Natural killer cell (primary cell): ENCODE measurements at regions not wholly inside any gene's neighbourhood (a gene's known extent, or its start where the extent isn't known, plus 50 kb on each side); places are given as distances from the start of the nearest gene placed in this dataset.

Source experiments
- ATAC-seq, 3 donors: fragments of 150-1000 bp in 2 of 3; fragments of 200-7000 bp in 1 of 3; cut with Tn5 transposase; 1 replicate in 1 of 3; 2 replicates in 2 of 3; pipeline ENCODE4 v1.10.0; 2021; ENCODE audit warnings: mild to moderate bottlenecking in 2 of 3, moderate library complexity in 2 of 3
- DNase-seq, 2 donors: peaks; one replicate each; pipeline versions ENCODE4 v3.0.0 to v3.0.0-alpha.2; 2013 to 2021; ENCODE audit warnings: mixed read lengths in 1 of 2
- H3K27ac ChIP-seq: one replicate; pipeline ENCODE4 v1.5.1; 2013; ENCODE audit warnings: mild to moderate bottlenecking, low read length
- H3K27me3 ChIP-seq: one replicate; pipeline ENCODE4 v1.6.1; 2013; ENCODE audit warnings: low read length; ENCODE audit not compliant: control insufficient read depth, insufficient read depth
- H3K36me3 ChIP-seq: one replicate; pipeline ENCODE4 v1.6.1; 2013; ENCODE audit warnings: low read length; ENCODE audit not compliant: control insufficient read depth, insufficient read depth
- H3K4me1 ChIP-seq: one replicate; pipeline ENCODE4 v1.6.1; 2013; ENCODE audit warnings: low read length; ENCODE audit not compliant: control insufficient read depth, insufficient read depth
- H3K4me3 ChIP-seq: one replicate; pipeline ENCODE4 v1.5.1; 2013; ENCODE audit warnings: low read length
- H3K9me3 ChIP-seq: one replicate; pipeline ENCODE4 v1.6.1; 2013; ENCODE audit warnings: low read length; ENCODE audit not compliant: control insufficient read depth, insufficient read depth
- H3K27ac Mint-ChIP-seq, 2 donors: one replicate each; pipeline ENCODE4 v1.8.0; 2022; ENCODE audit warnings: mild to moderate bottlenecking in 2 of 2, mixed read lengths in 2 of 2, moderate library complexity in 1 of 2
- H3K27me3 Mint-ChIP-seq, 2 donors: one replicate each; pipeline ENCODE4 v1.8.0; 2022; ENCODE audit warnings: low read depth in 2 of 2, mixed read lengths in 2 of 2
- H3K36me3 Mint-ChIP-seq: one replicate; pipeline ENCODE4 v1.8.0; 2022; ENCODE audit warnings: mixed read lengths
- H3K4me1 Mint-ChIP-seq, 2 donors: one replicate each; pipeline ENCODE4 v1.8.0; 2022; ENCODE audit warnings: mixed read lengths in 2 of 2
- H3K4me3 Mint-ChIP-seq: one replicate; pipeline ENCODE4 v1.8.0; 2022; ENCODE audit warnings: mild to moderate bottlenecking, moderate library complexity, mixed read lengths
- H3K9me3 Mint-ChIP-seq, 2 donors: one replicate each; pipeline ENCODE4 v1.8.0; 2022; ENCODE audit warnings: mixed read lengths in 2 of 2
- WGBS: methylation state at CpG from one replicate; pipeline ENCODE4 v1.1.7; 2013; ENCODE audit warnings: missing lambda C conversion rate; ENCODE audit not compliant: insufficient coverage; 5-methylcytosine and 5-hydroxymethylcytosine counted together
- intact Hi-C: fragments of 100-400 bp; cut with micrococcal nuclease; formaldehyde crosslinking; loops from one replicate; pipeline ENCODE4 v1.14.2; 2022
- TF ChIP-seq, protein P1 (sequence below): fragments of 200-600 bp; IDR thresholded peaks from one replicate; pipeline ENCODE4 v1.8.0; 2022; ENCODE audit warnings: antibody characterized with exemption

DNA sequence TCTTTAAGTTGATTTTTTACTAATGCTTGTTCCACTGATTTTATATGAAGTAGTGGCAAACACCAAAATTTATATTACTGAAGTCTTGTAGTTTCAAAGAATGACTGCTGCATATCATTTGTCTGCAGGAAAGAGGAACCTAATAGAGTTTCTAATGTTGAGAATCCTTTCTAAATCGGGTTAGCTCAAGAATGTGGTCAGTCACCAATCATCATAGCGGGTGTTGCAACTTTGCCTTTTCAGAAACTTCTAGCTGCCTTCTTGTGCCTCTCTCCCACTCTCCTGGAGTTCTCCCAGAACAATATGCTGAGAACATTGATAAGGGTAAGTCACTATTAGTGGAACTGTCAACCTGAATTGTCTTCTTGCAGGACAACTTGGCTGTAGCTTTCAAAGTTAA lies 524.8 kb upstream of the SORCS1 start:
- Mint-ChIP-seq H3K36me3 (no peaks in the 10 kb centered on the region), H3K9me3 (peaks cover 10 to 13% of the 10 kb centered on the region in 2 donors), H3K27ac (no peak overlapping the region), H3K27me3 (no peaks in the 10 kb centered on the region), H3K4me1 (no peaks in the 10 kb centered on the region), H3K4me3 (no peak overlapping the region)
- H3K27me3 ChIP-seq = no peaks in the 10 kb centered on the region
- H3K4me3 ChIP-seq = no peak overlapping the region
- no peak overlapping the region for H3K27ac ChIP-seq
- TF ChIP-seq, protein P1, sequence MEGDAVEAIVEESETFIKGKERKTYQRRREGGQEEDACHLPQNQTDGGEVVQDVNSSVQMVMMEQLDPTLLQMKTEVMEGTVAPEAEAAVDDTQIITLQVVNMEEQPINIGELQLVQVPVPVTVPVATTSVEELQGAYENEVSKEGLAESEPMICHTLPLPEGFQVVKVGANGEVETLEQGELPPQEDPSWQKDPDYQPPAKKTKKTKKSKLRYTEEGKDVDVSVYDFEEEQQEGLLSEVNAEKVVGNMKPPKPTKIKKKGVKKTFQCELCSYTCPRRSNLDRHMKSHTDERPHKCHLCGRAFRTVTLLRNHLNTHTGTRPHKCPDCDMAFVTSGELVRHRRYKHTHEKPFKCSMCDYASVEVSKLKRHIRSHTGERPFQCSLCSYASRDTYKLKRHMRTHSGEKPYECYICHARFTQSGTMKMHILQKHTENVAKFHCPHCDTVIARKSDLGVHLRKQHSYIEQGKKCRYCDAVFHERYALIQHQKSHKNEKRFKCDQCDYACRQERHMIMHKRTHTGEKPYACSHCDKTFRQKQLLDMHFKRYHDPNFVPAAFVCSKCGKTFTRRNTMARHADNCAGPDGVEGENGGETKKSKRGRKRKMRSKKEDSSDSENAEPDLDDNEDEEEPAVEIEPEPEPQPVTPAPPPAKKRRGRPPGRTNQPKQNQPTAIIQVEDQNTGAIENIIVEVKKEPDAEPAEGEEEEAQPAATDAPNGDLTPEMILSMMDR = no peak
- no peak for ATAC-seq
- intact Hi-C loops = no loop called here
- no peaks in the 10 kb centered on the region for H3K9me3 ChIP-seq
- H3K36me3 ChIP-seq = no peaks in the 10 kb centered on the region
- no peaks in the 10 kb centered on the region for H3K4me1 ChIP-seq
- no peak for DNase-seq
- WGBS = 34% methylated on average over 2 of the region's 2 CpGs

DNA sequence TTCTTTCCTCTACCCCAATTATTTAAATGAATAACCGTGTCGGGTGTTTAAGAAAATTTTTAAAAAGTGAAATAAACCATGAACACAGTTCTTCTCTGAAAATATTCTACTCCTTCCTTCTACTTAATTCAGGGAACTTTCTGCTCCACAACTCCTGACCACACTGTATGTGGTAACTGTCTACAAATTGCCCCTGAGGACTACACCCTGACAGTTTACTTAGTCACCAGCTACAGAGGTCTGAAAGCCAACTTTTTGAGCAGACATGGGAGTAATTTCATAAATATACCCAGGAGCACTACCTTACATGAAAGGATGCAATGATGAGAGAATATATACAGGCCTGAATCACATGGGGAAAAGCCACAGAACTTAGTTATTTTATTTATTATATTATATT lies 523.2 kb upstream of the SORCS1 start:
- DNase-seq (no peak), ATAC-seq (no peak)
- TF ChIP-seq, protein P1 = no peak
- intact Hi-C loops = no loop called here
- Mint-ChIP-seq H3K4me3 (no peak overlapping the region), H3K36me3 (no peaks in the 10 kb centered on the region), H3K4me1 (no peaks in the 10 kb centered on the region), H3K9me3 (peaks cover 9 to 13% of the 10 kb centered on the region in 2 donors), H3K27ac (no peak overlapping the region), H3K27me3 (no peaks in the 10 kb centered on the region)
- WGBS = 100% methylated on average over 2 of the region's 2 CpGs
- Histone ChIP-seq H3K27ac (no peak overlapping the region), H3K4me3 (no peak overlapping the region), H3K9me3 (no peaks in the 10 kb centered on the region), H3K27me3 (no peaks in the 10 kb centered on the region), H3K36me3 (no peaks in the 10 kb centered on the region), H3K4me1 (no peaks in the 10 kb centered on the region)

DNA sequence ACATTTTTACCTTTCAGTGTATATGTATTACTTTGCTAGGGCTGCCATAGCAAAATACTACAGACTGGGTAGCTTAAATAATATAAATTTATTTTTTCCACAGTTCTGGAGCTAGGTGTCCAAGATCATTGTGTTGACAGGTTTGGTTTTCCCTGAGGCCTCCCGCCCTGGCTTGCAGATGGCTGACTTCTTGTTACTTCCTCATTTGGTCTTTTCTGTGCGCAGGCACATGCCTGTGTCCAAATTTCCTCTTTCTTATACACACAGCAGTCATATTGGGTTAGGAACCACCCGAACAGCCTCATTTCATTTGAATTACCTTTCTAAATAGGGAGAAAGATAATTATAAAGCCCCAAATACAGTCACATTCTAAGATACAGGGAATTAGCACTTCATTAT lies 521.6 kb upstream of the SORCS1 start:
- ATAC-seq = no peak
- TF ChIP-seq, protein P1 = no peak
- intact Hi-C loops = no loop called here
- no peaks in the 10 kb centered on the region for H3K9me3 ChIP-seq
- Mint-ChIP-seq H3K27me3 (no peaks in the 10 kb centered on the region), H3K4me1 (no peaks in the 10 kb centered on the region), H3K9me3 (peaks cover 12 to 16% of the 10 kb centered on the region in 2 donors), H3K27ac (no peak overlapping the region), H3K4me3 (no peak overlapping the region), H3K36me3 (no peaks in the 10 kb centered on the region)
- H3K4me1 ChIP-seq = no peaks in the 10 kb centered on the region
- H3K4me3 ChIP-seq = no peak overlapping the region
- 10% methylated on average over 2 of the region's 3 CpGs for WGBS
- peak in 1 of 2 donors; percentile 1 for DNase-seq
- H3K27me3 ChIP-seq = no peaks in the 10 kb centered on the region
- H3K27ac ChIP-seq = no peak overlapping the region
- H3K36me3 ChIP-seq = no peaks in the 10 kb centered on the region

DNA sequence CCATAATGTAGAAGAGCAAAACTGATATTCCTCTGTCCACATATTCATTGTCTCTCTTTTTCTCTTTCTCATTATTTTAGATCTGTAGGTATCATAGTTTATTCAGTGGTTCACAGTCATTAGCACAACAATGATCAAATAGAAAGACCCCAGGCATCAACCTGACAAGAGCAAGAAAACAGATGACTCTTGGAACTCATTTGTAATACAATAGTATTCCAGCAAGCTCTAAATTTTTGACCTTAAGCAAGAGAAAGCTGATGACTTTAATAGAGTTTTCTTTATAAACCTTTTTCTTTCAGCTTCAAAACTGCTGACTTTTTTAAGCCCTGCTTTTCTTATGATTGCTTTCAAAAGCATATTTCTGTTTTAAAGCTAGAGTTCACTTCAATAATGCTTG lies 507.5 kb upstream of the SORCS1 start:
- H3K4me3 Mint-ChIP-seq = no peak overlapping the region
- H3K9me3 ChIP-seq = no peaks in the 10 kb centered on the region
- no peaks in the 10 kb centered on the region for H3K27me3 ChIP-seq
- DNase-seq (no peak), ATAC-seq (no peak)
- H3K4me1 ChIP-seq = no peaks in the 10 kb centered on the region
- H3K36me3 ChIP-seq = no peaks in the 10 kb centered on the region
- H3K27ac Mint-ChIP-seq = no peak overlapping the region
- H3K9me3 Mint-ChIP-seq = peaks cover 3 to 7% of the 10 kb centered on the region in 2 donors
- H3K36me3 Mint-ChIP-seq = no peaks in the 10 kb centered on the region
- no peaks in the 10 kb centered on the region for H3K4me1 Mint-ChIP-seq
- no peaks in the 10 kb centered on the region for H3K27me3 Mint-ChIP-seq
- TF ChIP-seq, protein P1 = no peak
- no peak overlapping the region for H3K4me3 ChIP-seq
- intact Hi-C loops = no loop called here
- no peak overlapping the region for H3K27ac ChIP-seq
